ENCODE measurements at regions not wholly inside any gene's neighbourhood (a gene's known extent, or its start where the extent isn't known, plus 50 kb on each side); places are given as distances from the start of the nearest gene placed in this dataset.

GRCh38 chr22:48322907-48323306, 1504.8 kb downstream of the BRD1 start:
- TF ChIP-seq POLR2A (IDR thresholded peaks at IDR 0.05; ENCODE audit: low read depth, low read length): no peak
- TF ChIP-seq, protein P1, sequence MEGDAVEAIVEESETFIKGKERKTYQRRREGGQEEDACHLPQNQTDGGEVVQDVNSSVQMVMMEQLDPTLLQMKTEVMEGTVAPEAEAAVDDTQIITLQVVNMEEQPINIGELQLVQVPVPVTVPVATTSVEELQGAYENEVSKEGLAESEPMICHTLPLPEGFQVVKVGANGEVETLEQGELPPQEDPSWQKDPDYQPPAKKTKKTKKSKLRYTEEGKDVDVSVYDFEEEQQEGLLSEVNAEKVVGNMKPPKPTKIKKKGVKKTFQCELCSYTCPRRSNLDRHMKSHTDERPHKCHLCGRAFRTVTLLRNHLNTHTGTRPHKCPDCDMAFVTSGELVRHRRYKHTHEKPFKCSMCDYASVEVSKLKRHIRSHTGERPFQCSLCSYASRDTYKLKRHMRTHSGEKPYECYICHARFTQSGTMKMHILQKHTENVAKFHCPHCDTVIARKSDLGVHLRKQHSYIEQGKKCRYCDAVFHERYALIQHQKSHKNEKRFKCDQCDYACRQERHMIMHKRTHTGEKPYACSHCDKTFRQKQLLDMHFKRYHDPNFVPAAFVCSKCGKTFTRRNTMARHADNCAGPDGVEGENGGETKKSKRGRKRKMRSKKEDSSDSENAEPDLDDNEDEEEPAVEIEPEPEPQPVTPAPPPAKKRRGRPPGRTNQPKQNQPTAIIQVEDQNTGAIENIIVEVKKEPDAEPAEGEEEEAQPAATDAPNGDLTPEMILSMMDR (conservative IDR thresholded peaks at IDR 0.05; ENCODE audit: low read depth, low read length): no peak
- no peak for TF ChIP-seq SMC3 (IDR thresholded peaks at IDR 0.05; ENCODE audit: low read depth, low read length)
- TF ChIP-seq RCOR1 (IDR thresholded peaks at IDR 0.05; ENCODE audit: insufficient replicate concordance, low read length): no peak
- TF ChIP-seq, protein P2, sequence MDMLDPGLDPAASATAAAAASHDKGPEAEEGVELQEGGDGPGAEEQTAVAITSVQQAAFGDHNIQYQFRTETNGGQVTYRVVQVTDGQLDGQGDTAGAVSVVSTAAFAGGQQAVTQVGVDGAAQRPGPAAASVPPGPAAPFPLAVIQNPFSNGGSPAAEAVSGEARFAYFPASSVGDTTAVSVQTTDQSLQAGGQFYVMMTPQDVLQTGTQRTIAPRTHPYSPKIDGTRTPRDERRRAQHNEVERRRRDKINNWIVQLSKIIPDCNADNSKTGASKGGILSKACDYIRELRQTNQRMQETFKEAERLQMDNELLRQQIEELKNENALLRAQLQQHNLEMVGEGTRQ (IDR thresholded peaks at IDR 0.05; ENCODE audit: low read depth, low read length): no peak

All from IMR-90 (cell line).